Testis (tissue), 2 donors: ENCODE measurements at regions not wholly inside any gene's neighbourhood (a gene's known extent, or its start where the extent isn't known, plus 50 kb on each side); places are given as distances from the start of the nearest gene placed in this dataset.

Experiments used
- POLR2A ChIP-seq: fragments of 450-650 bp; IDR thresholded peaks from one replicate; pipeline ENCODE4 v1.6.1; 2017; ENCODE audit warnings: antibody characterized with exemption, mild to moderate bottlenecking, moderate library complexity
- TF ChIP-seq, protein P1 (sequence below), 3 experiments: fragments of 450-650 bp in 2 of 3; fragments of 200-600 bp in 1 of 3; sonication (generic) in 1 of 3; IDR thresholded peaks; one replicate each; pipeline ENCODE4 v1.5.1; 2016 to 2019; ENCODE audit warnings: antibody characterized with exemption in 3 of 3, mild to moderate bottlenecking in 2 of 3, moderate library complexity in 1 of 3

DNA sequence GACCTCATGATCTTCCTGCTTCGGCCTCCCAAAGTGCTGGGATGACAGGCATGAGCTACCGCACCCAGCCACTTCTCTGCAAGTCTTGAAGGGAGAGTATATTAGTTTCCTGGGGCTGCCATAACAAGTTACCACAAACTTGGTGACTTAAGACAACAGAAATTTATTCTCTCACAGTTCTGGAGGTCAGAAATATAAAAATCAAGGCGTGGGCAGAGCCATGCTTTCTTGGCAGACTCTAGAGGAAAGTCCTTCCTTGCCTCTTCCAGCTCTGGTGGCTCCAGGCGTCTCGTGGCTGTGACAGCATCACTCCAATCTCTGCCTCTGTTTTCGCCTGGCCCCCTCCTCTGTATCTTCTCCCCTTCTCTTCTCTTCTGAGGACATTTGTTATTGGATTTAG is 110.2 kb upstream of the NAV2 start:
- no peak for TF ChIP-seq POLR2A
- TF ChIP-seq, protein P1, sequence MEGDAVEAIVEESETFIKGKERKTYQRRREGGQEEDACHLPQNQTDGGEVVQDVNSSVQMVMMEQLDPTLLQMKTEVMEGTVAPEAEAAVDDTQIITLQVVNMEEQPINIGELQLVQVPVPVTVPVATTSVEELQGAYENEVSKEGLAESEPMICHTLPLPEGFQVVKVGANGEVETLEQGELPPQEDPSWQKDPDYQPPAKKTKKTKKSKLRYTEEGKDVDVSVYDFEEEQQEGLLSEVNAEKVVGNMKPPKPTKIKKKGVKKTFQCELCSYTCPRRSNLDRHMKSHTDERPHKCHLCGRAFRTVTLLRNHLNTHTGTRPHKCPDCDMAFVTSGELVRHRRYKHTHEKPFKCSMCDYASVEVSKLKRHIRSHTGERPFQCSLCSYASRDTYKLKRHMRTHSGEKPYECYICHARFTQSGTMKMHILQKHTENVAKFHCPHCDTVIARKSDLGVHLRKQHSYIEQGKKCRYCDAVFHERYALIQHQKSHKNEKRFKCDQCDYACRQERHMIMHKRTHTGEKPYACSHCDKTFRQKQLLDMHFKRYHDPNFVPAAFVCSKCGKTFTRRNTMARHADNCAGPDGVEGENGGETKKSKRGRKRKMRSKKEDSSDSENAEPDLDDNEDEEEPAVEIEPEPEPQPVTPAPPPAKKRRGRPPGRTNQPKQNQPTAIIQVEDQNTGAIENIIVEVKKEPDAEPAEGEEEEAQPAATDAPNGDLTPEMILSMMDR (IDR thresholded peaks at IDR 0.05) = no peak
